ENCODE measurements at regions not wholly inside any gene's neighbourhood (a gene's known extent, or its start where the extent isn't known, plus 50 kb on each side); places are given as distances from the start of the nearest gene placed in this dataset.

DNA sequence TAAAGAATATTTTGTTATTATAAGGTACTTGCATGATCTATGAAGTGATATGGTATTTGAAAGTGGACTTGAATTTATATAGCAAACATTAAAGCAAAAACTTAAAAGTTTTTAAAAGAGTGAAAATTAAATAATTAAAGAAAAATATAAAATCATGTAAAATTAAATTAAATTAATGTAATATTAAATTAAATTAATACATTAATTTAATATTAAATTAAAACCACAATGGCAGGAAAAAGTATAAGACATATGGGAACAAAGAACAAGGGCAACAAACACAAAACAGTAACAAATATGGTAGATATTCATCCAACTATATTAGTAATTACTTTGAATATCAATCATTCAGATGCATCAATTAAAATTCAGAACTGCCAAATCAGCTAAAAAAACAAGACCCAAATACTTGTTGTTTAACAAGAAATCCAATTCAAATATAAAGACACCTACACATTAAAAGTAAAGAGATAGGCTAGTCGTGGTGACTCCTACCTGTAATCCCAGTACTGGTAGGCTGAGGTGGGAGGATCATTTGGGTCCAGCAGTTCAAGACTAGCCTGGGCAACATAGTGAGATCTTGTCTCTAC is 992.2 kb upstream of the MIR17HG start:
- H3K9me3 Mint-ChIP-seq (ENCODE audit: unreplicated experiment) = no peaks in the 10 kb centered on the region
- no peaks in the 10 kb centered on the region for H3K27me3 Mint-ChIP-seq (ENCODE audit: unreplicated experiment)
- no peaks in the 10 kb centered on the region for H3K4me1 Mint-ChIP-seq (ENCODE audit: unreplicated experiment)
- no peak overlapping the region for H3K4me3 Mint-ChIP-seq (ENCODE audit: unreplicated experiment)
- TF ChIP-seq, protein P1, sequence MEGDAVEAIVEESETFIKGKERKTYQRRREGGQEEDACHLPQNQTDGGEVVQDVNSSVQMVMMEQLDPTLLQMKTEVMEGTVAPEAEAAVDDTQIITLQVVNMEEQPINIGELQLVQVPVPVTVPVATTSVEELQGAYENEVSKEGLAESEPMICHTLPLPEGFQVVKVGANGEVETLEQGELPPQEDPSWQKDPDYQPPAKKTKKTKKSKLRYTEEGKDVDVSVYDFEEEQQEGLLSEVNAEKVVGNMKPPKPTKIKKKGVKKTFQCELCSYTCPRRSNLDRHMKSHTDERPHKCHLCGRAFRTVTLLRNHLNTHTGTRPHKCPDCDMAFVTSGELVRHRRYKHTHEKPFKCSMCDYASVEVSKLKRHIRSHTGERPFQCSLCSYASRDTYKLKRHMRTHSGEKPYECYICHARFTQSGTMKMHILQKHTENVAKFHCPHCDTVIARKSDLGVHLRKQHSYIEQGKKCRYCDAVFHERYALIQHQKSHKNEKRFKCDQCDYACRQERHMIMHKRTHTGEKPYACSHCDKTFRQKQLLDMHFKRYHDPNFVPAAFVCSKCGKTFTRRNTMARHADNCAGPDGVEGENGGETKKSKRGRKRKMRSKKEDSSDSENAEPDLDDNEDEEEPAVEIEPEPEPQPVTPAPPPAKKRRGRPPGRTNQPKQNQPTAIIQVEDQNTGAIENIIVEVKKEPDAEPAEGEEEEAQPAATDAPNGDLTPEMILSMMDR (IDR thresholded peaks at IDR 0.05; ENCODE audit: unreplicated experiment) = no peak
- no peak for DNase-seq (ENCODE audit: low spot score)
- H3K36me3 Mint-ChIP-seq (ENCODE audit: low read depth, unreplicated experiment) = no peaks in the 10 kb centered on the region
- H3K27ac Mint-ChIP-seq (ENCODE audit: unreplicated experiment) = no peak overlapping the region

DNA sequence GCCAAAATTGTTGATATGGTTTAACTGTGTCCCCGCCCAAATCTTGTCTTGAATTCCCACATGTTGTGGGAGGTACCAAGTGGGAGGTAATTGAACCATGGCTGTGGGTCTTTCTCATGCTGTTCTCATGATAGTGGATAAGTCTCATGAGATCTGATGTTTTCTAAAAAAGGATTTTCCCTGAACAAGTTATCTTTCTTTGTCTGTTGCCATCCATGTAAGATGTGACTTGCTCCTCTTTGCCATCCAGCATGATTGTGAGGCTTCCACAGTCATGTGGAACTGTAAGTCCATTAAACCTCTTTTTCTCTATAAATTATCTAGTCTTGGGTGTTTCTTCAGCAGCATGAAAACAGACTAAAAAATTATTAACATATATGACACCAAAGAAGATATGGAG is 986.7 kb upstream of the MIR17HG start:
- Mint-ChIP-seq H3K27me3 (ENCODE audit: unreplicated experiment) (no peaks in the 10 kb centered on the region), H3K27ac (ENCODE audit: unreplicated experiment) (no peak overlapping the region), H3K4me3 (ENCODE audit: unreplicated experiment) (no peak overlapping the region), H3K4me1 (ENCODE audit: unreplicated experiment) (no peaks in the 10 kb centered on the region), H3K9me3 (ENCODE audit: unreplicated experiment) (no peaks in the 10 kb centered on the region), H3K36me3 (ENCODE audit: low read depth, unreplicated experiment) (no peaks in the 10 kb centered on the region)
- TF ChIP-seq, protein P1 (IDR thresholded peaks at IDR 0.05; ENCODE audit: unreplicated experiment) = no peak
- DNase-seq (ENCODE audit: low spot score) = no peak

DNA sequence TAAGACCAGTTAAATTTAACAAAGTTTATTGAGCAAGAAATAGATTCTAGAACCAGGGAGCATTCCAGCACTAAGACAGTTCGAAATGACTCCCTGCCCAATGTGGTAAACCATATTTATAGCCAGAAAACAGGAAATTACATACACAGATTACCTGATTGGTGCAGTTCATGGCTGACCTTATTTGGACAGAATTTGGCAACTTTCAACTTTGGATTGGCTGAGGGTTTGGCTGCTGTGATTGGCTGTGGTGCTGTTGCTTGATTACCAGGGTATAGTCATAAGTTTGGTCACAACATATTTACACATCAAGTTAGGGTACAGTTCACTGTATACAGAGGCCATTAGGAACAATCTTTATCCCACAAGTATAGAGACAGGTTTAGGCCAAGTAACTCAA is 984.8 kb upstream of the MIR17HG start:
- Mint-ChIP-seq H3K4me3 (ENCODE audit: unreplicated experiment) (no peak overlapping the region), H3K4me1 (ENCODE audit: unreplicated experiment) (no peaks in the 10 kb centered on the region), H3K27ac (ENCODE audit: unreplicated experiment) (no peak overlapping the region), H3K27me3 (ENCODE audit: unreplicated experiment) (no peaks in the 10 kb centered on the region), H3K36me3 (ENCODE audit: low read depth, unreplicated experiment) (no peaks in the 10 kb centered on the region), H3K9me3 (ENCODE audit: unreplicated experiment) (no peaks in the 10 kb centered on the region)
- TF ChIP-seq, protein P1 (IDR thresholded peaks at IDR 0.05; ENCODE audit: unreplicated experiment) = no peak
- DNase-seq (ENCODE audit: low spot score) = no peak

DNA sequence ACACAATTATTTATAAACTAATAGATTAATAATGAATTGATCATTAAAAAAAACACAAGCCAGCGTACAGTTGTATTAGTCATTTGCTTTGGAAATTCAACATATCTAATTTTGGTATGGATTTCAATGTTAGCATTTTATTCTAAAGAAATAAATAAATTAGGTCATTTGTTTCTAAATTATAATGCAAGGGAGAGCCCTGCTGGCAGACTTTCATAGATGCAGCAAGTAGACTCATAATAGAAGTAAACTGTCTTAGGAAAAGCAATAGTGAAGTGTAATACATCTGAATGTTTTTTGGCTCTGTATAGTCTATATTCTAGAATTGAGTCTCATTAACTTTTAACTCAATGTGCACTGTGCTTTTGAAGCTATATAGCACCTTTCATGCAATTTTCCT is 982.4 kb upstream of the MIR17HG start:
- DNase-seq (ENCODE audit: low spot score) = no peak
- H3K4me3 Mint-ChIP-seq (ENCODE audit: unreplicated experiment) = no peak overlapping the region
- H3K36me3 Mint-ChIP-seq (ENCODE audit: low read depth, unreplicated experiment) = no peaks in the 10 kb centered on the region
- H3K4me1 Mint-ChIP-seq (ENCODE audit: unreplicated experiment) = no peaks in the 10 kb centered on the region
- H3K27me3 Mint-ChIP-seq (ENCODE audit: unreplicated experiment) = no peaks in the 10 kb centered on the region
- H3K27ac Mint-ChIP-seq (ENCODE audit: unreplicated experiment) = no peak overlapping the region
- TF ChIP-seq, protein P1 (IDR thresholded peaks at IDR 0.05; ENCODE audit: unreplicated experiment) = no peak
- no peaks in the 10 kb centered on the region for H3K9me3 Mint-ChIP-seq (ENCODE audit: unreplicated experiment)

DNA sequence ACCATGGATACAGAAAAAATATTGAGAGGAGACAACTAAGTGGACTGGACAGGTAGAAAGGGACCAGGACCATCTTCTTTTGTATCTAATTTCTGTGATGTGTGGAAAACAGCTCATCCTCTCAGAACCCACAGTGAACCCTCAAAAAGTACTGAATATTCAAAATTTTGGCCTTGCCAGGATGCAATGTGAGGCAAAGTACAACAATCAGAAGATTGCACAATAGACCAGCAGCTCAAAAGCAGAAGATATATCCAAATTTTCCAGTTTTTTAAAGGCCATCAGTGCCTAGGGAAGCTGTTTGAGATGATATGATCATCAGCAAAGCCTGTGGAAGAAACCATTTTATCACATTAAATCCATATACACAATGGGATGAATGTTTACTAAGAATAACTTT is 973.3 kb upstream of the MIR17HG start:
- Mint-ChIP-seq H3K4me1 (ENCODE audit: unreplicated experiment) (no peaks in the 10 kb centered on the region), H3K27ac (ENCODE audit: unreplicated experiment) (no peak overlapping the region), H3K27me3 (ENCODE audit: unreplicated experiment) (no peaks in the 10 kb centered on the region), H3K9me3 (ENCODE audit: unreplicated experiment) (no peaks in the 10 kb centered on the region), H3K4me3 (ENCODE audit: unreplicated experiment) (no peak overlapping the region), H3K36me3 (ENCODE audit: low read depth, unreplicated experiment) (no peaks in the 10 kb centered on the region)
- TF ChIP-seq, protein P1 (IDR thresholded peaks at IDR 0.05; ENCODE audit: unreplicated experiment) = no peak
- DNase-seq (ENCODE audit: low spot score) = no peak
